Psoas muscle (tissue), 7 donors: ENCODE measurements at regions not wholly inside any gene's neighbourhood (a gene's known extent, or its start where the extent isn't known, plus 50 kb on each side); places are given as distances from the start of the nearest gene placed in this dataset.

Experiments
- ATAC-seq, 4 donors: fragments of 200-7000 bp; cut with Tn5 transposase; one replicate each; pipeline ENCODE4 v1.9.1; 2020; ENCODE audit warnings: moderate library complexity in 3 of 4, mild to moderate bottlenecking in 2 of 4
- DNase-seq, 2 donors: peaks; one replicate each; pipeline ENCODE4 v3.0.0-alpha.2; 2020
- H3K27ac ChIP-seq: fragments of 200-600 bp; one replicate; pipeline ENCODE4 v1.8.0; 2022
- H3K27me3 ChIP-seq, 3 donors: fragments of 200-600 bp in 1 of 3; one replicate each; pipeline versions ENCODE4 v1.6.1 to v1.8.0; 2013 to 2022; ENCODE audit warnings: low read length in 2 of 3, mild to moderate bottlenecking in 2 of 3, moderate library complexity in 1 of 3; ENCODE audit not compliant: insufficient read depth in 3 of 3
- H3K36me3 ChIP-seq, 2 donors: fragments of 200-600 bp in 1 of 2; one replicate each; pipeline versions ENCODE4 v1.6.1 to v1.8.0; 2013 to 2022; ENCODE audit warnings: low read depth in 1 of 2, mild to moderate bottlenecking in 1 of 2, moderate library complexity in 1 of 2; ENCODE audit not compliant: insufficient read depth in 1 of 2
- H3K4me1 ChIP-seq: fragments of 200-600 bp; one replicate; pipeline ENCODE4 v1.8.0; 2022
- H3K4me3 ChIP-seq: fragments of 200-600 bp; one replicate; pipeline ENCODE4 v1.8.0; 2022; ENCODE audit warnings: mild to moderate bottlenecking
- H3K9me3 ChIP-seq: fragments of 200-600 bp; one replicate; pipeline ENCODE4 v1.8.0; 2022
- CTCF ChIP-seq: fragments of 200-600 bp; IDR thresholded peaks from one replicate; pipeline ENCODE4 v1.8.0; 2022; ENCODE audit warnings: antibody characterized with exemption
- WGBS, 3 donors: extraction: QIAGEN DNeasy Blood & Tissue Kit; methylation state at CpG; one replicate each; pipeline versions ENCODE4 v1.1.6 to v1.1.7; 2013; 5-methylcytosine and 5-hydroxymethylcytosine counted together
- intact Hi-C, 2 donors: fragments of 100-400 bp; cut with DNase I; formaldehyde crosslinking; loops; one replicate each; pipeline versions ENCODE4 v1.11.0 to v1.14.2; 2022
- donor health status: healthy with polysubstance abuse.
- donor health status: DM: no; HTN: no; CAD: no; lungs with moderate emphysema.
- donor health status: Bipolar disorder and iron deficiency.
- donor health status: healthy.
- donor health status: DM: yes; HTN: yes; CAD: no.
- donor health status: DM: no; HTN: no; CAD: no.
- donor health status: DM: yes; HTN: yes; CAD: no.

- intact Hi-C loops = no loop called here
- Histone ChIP-seq H3K27me3 (no peaks in the 10 kb centered on the region), H3K9me3 (no peaks in the 10 kb centered on the region), H3K4me3 (no peak overlapping the region), H3K27ac (no peak overlapping the region), H3K36me3 (no peaks in the 10 kb centered on the region), H3K4me1 (no peaks in the 10 kb centered on the region)
- peak; percentile 37 for TF ChIP-seq CTCF
- 48 to 54% (median 50%) methylated on average over 6 of the region's 6 CpGs for WGBS, 3 donors
- ATAC-seq (no peak), DNase-seq (no peak)
These were observed 923.4 kb downstream of the NCAM2 start for GRCh38 chr21:21921410-21922232.

- Histone ChIP-seq H3K9me3 (no peaks in the 10 kb centered on the region), H3K27me3 (no peaks in the 10 kb centered on the region), H3K4me3 (no peak overlapping the region), H3K27ac (no peak overlapping the region), H3K4me1 (no peaks in the 10 kb centered on the region), H3K36me3 (no peaks in the 10 kb centered on the region)
- ATAC-seq = no peak
- no peak for DNase-seq
- intact Hi-C loops = no loop called here
- 75 to 86% (median 82%) methylated on average over 1 of the region's 1 CpG for WGBS, 3 donors
- no peak for TF ChIP-seq CTCF
These were observed 931.0 kb downstream of the NCAM2 start for GRCh38 chr21:21929226-21929625.

- ATAC-seq (no peak), DNase-seq (no peak)
- intact Hi-C loops = no loop called here
- no peaks in the 10 kb centered on the region for H3K27me3 ChIP-seq
- H3K27ac ChIP-seq = no peak overlapping the region
- 64 to 73% (median 69%) methylated on average over 4 of the region's 4 CpGs for WGBS, 3 donors
- H3K4me3 ChIP-seq = no peak overlapping the region
- H3K4me1 ChIP-seq = no peaks in the 10 kb centered on the region
- TF ChIP-seq CTCF = no peak
- H3K36me3 ChIP-seq = no peaks in the 10 kb centered on the region
- no peaks in the 10 kb centered on the region for H3K9me3 ChIP-seq
These were observed 931.6 kb downstream of the NCAM2 start for GRCh38 chr21:21929789-21930188.

GRCh38 chr21:21952566-21952965, 954.4 kb downstream of the NCAM2 start:
- Histone ChIP-seq H3K27ac (no peak overlapping the region), H3K36me3 (no peaks in the 10 kb centered on the region), H3K27me3 (no peaks in the 10 kb centered on the region), H3K9me3 (no peaks in the 10 kb centered on the region), H3K4me1 (no peaks in the 10 kb centered on the region), H3K4me3 (no peak overlapping the region)
- DNase-seq = no peak
- no peak for ATAC-seq
- intact Hi-C loops = no loop called here
- 28 to 38% (median 29%) methylated on average over 3 of the region's 3 CpGs for WGBS, 3 donors
- TF ChIP-seq CTCF = no peak

- Histone ChIP-seq H3K9me3 (no peaks in the 10 kb centered on the region), H3K36me3 (no peaks in the 10 kb centered on the region), H3K4me3 (no peak overlapping the region), H3K4me1 (no peaks in the 10 kb centered on the region), H3K27ac (no peak overlapping the region), H3K27me3 (no peaks in the 10 kb centered on the region)
- DNase-seq (no peak), ATAC-seq (no peak)
- intact Hi-C loops = no loop called here
- TF ChIP-seq CTCF = no peak
- 68 to 72% (median 69%) methylated on average over 3 of the region's 3 CpGs for WGBS, 3 donors
These were observed 957.0 kb downstream of the NCAM2 start for GRCh38 chr21:21955204-21955603.
